ENCODE measurements at regions not wholly inside any gene's neighbourhood (a gene's known extent, or its start where the extent isn't known, plus 50 kb on each side); places are given as distances from the start of the nearest gene placed in this dataset.

GRCh38 chr5:167460449-167461020 lies 830.9 kb upstream of the WWC1 start:
- TF ChIP-seq CTCF (IDR thresholded peaks at IDR 0.05) (no peak), POLR2A (IDR thresholded peaks at IDR 0.05) (no peak)
